ENCODE measurements at regions not wholly inside any gene's neighbourhood (a gene's known extent, or its start where the extent isn't known, plus 50 kb on each side); places are given as distances from the start of the nearest gene placed in this dataset.
"Not testable (repeated sequence)": the region's sequence is repeated elsewhere in the genome, so short reads cannot be mapped to it uniquely, and the experiment has no call there.

DNA sequence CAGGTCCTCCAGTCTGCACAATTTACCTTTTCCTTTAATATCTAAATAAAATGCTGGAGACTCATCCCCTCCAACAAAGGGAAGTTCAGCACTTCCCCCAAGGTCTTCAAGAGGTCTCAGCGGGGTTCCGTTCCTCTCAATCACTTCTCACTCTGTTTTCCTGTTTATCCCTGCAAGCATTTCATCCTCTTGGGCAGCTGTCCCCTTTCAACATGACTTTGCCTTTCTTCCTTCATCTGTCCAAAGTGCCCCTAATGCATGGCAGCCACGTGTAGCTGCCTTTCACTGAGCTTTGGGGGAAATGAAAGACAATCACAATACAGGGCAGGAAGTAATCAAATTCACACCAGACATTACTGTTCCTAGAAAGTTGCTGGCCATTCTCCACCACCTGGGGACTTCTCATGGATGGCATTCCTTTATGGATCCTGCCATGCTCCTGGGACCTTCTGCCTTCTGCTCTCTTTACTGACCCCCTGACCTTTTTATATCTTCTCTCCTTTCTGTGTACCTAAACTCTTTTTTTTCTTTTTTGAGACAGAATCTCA lies 79.7 kb upstream of the USP9X start:
- DNase-seq: no peak

- peak; percentile 71 for DNase-seq
These were observed 75.1 kb upstream of the USP9X start for GRCh38 chrX:41009850-41010846.

GRCh38 chrX:41014776-41015360 lies 70.4 kb upstream of the USP9X start:
- no peak for DNase-seq

DNA sequence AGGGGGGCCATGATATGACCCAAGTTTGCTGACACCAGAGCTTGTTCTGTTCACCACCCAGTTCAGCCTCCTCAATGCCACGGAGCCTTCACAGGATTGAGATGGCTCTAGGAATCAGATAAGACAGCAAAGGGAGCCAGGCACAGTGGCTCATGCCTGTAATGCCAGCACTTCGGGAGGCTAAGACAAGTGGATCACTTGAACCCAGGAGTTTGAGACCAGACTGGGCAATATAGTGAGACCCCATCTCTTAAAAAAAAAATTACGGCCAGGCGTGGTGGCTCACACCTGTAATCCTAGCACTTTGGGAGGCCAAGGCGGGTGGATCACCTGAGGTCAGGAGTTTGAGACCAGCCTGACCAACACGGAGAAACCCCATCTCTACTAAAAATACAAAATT lies 67.5 kb upstream of the USP9X start:
- not testable (repeated sequence) for DNase-seq

DNA sequence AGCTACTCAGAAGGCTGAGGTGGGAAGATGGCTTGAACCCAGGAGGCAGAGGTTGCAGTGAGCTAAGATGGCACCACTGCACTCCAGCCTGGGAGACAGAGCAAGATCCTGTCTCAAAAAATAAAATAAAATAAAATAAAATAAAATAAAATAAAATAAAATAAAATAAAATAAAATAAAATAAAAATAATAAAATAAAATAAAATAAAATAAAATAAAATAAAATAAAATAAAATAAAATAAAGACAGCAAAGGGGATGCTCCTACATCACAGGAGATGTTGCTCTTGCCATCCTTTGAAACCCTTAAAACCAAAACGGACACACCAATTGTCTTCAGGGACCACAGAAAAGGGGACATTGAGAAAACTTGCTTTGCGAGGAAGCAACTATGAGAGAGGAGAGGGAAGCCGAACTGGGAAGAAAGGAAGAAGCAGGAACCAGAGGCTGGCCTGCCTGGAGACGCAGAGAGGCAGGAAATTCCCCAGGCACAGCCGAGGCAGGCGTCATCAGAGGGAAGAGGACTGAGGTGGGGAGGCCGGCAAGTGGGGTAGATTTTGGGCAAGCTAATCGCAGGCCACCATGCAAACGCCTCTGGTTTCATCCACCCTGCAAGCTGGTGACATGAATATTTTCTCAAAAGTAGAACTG lies 66.7 kb upstream of the USP9X start:
- not testable (repeated sequence) for DNase-seq

- DNase-seq: no peak
These were observed 66.2 kb upstream of the USP9X start for GRCh38 chrX:41019041-41019392.

GRCh38 chrX:41022566-41022965 lies 62.7 kb upstream of the USP9X start:
- DNase-seq: no peak

- DNase-seq: no peak
These were observed 62.1 kb upstream of the USP9X start for GRCh38 chrX:41023098-41023497.

- DNase-seq: not testable (repeated sequence)
These were observed 60.9 kb upstream of the USP9X start for GRCh38 chrX:41024335-41024734.

DNA sequence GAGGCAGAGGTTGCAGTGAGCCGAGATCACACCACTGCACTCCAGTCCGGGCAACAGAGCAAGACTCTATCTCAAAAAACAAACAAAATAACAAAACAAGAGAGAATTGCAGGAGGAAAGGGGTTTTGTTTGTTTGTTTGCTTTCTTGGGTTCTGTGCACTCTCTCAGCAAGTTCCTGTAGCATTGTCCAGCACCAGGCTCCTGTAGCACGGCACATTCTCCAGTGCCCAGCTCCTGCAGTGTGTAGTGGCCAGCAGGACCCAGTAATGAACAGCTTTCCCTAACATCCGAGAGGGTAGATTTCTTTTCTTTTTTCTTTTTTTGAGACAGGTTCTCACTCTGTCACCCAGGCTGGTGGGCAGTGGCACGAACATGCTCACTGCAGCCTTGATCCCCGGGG lies 60.5 kb upstream of the USP9X start:
- no peak for DNase-seq

GRCh38 chrX:41025926-41026701 lies 59.1 kb upstream of the USP9X start:
- DNase-seq: no peak

DNA sequence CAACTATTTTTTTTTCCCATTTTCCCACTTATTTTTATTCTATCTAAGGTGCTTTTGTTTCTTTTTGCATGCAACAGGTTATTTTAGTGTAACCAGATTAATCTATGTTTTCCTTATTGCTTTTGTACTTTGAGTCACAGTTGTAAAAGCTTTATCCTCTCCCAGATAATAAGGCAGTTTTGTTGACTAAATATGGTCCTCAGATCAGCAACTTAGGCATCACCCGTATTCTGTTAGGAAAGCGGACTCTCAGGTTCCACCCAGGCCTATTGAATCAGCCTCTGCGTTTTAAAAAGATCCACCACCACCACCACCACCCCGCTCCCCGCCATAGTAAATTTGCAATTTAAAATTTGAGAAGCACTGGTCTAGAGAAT lies 58.6 kb upstream of the USP9X start:
- DNase-seq: no peak

GRCh38 chrX:41029332-41029731 lies 55.9 kb upstream of the USP9X start:
- no peak for DNase-seq

GRCh38 chrX:41031256-41031967 lies 53.8 kb upstream of the USP9X start:
- no peak for DNase-seq

GRCh38 chrX:41033299-41033698 lies 51.9 kb upstream of the USP9X start:
- DNase-seq: no peak

DNA sequence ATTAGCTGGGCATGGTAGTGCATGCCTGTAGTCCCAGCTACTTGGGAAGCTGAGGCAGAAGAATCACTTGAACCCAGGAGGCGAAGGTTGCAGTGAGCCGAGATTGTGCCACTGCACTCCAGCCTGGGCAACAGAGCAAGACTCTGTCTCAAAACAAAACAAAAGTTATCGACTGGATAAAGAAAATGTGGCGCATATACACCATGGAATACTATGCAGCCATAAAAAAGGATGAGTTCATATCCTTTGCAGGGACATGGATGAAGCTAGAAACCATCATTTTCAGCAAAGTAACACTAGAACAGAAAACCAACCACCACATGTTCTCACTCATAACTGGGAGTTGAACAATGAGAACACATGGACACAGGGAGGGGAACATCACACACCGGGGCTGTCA lies 50.3 kb upstream of the USP9X start:
- DNase-seq: not testable (repeated sequence)

Measured in right kidney (tissue), 1 donor.